ACC112 (cell line): ENCODE measurements at regions not wholly inside any gene's neighbourhood (a gene's known extent, or its start where the extent isn't known, plus 50 kb on each side); places are given as distances from the start of the nearest gene placed in this dataset.

Source experiments
- H2AFZ ChIP-seq: fragments of 200-600 bp; sonication (generic); one replicate; pipeline ENCODE4 v1.6.0; 2017; ENCODE audit warnings: antibody characterized with exemption, low read length; ENCODE audit not compliant: unreplicated experiment
- H3K27ac ChIP-seq: fragments of 200-600 bp; sonication (generic); 2 replicates; pipeline ENCODE4 v1.5.1; 2014; ENCODE audit warnings: low read depth, mild to moderate bottlenecking, antibody characterized with exemption, low read length, moderate library complexity
- H3K27me3 ChIP-seq: fragments of 200-600 bp; sonication (generic); 2 replicates; pipeline ENCODE4 v1.6.1; 2014; ENCODE audit warnings: mild to moderate bottlenecking, antibody characterized with exemption, low read length, moderate library complexity, mixed read lengths; ENCODE audit not compliant: insufficient read depth
- H3K36me3 ChIP-seq: fragments of 200-600 bp; sonication (generic); 2 replicates; pipeline ENCODE4 v1.6.1; 2016; ENCODE audit warnings: mild to moderate bottlenecking, antibody characterized with exemption, low read length, moderate library complexity, mixed read lengths; ENCODE audit not compliant: insufficient read depth
- H3K4me1 ChIP-seq: fragments of 200-600 bp; sonication (generic); one replicate; pipeline ENCODE4 v1.6.1; 2016; ENCODE audit warnings: low read length, mixed read lengths; ENCODE audit not compliant: insufficient read depth, unreplicated experiment, control insufficient read depth
- H3K4me3 ChIP-seq: fragments of 200-600 bp; sonication (generic); 2 replicates; pipeline ENCODE4 v1.5.1; 2014; ENCODE audit warnings: mild to moderate bottlenecking, low read depth, low read length
- H3K79me2 ChIP-seq: fragments of 200-600 bp; sonication (generic); one replicate; pipeline ENCODE4 v1.6.0; 2016; ENCODE audit warnings: low read length; ENCODE audit not compliant: control insufficient read depth, unreplicated experiment, insufficient read depth

DNA sequence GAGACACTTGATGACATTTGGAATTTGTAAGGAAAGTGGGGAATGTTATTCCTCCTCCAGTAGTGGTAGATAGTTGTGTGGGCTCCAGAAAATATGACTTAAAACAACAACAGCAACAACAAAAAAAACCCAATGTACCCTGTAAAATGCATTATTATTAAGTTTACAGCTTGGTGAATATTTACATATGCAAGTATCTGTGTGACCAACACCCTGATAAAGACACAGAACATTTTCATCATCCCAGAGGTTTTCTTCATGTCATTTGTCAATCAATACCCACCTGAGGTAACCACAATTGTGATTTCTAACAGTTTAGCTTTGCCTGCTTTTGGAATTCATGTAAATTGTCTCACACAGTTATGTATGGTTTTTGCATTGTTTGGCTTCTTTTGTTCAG is 152.1 kb upstream of the GRIK2 start:
- no peaks in the 10 kb centered on the region for H3K4me1 ChIP-seq
- no peaks in the 10 kb centered on the region for H3K27me3 ChIP-seq
- no peaks in the 10 kb centered on the region for H3K36me3 ChIP-seq
- H3K79me2 ChIP-seq, result no peaks in the 10 kb centered on the region
- H3K4me3 ChIP-seq, result no peak overlapping the region
- H3K27ac ChIP-seq, result no peak overlapping the region
- no peak overlapping the region for H2AFZ ChIP-seq

DNA sequence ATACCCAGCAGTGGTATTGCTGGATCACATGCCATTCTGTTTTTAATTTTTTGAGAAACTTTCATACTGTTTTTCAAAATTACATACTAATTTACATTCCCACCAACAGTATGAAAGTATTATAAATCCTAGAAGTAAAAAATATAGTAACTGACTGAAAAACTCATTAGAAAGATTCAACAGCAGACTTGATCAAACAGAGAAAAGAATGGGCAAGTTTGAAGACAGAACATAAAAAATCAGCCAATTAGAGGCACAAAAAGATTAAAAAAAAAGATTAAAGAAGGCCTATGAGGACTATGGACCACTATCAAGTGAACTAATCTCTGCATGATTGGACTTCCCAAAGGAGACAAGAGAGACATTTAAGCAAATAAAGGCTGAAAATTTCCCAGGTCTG is 144.0 kb upstream of the GRIK2 start:
- H3K27me3 ChIP-seq, result no peaks in the 10 kb centered on the region
- H3K36me3 ChIP-seq, result no peaks in the 10 kb centered on the region
- no peak overlapping the region for H2AFZ ChIP-seq
- H3K4me3 ChIP-seq, result no peak overlapping the region
- no peaks in the 10 kb centered on the region for H3K79me2 ChIP-seq
- no peaks in the 10 kb centered on the region for H3K4me1 ChIP-seq
- H3K27ac ChIP-seq, result no peak overlapping the region

DNA sequence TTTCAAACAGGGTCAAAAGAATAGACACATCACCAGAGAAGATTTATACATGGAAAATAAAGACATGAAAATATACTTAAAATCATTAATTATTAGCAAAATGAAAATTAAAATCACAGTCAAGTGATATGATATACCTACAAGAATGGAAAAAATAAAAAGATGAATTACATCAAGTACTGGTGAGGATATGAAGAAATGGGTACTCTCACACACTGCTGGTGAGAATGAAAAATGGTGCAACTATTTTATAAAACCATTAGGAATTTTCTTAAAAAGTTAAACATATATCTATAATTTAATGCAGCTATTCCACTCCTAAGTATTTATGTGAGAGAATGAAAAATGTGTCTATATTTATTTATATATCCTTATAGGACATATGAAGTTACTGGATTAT is 136.3 kb upstream of the GRIK2 start:
- H3K27ac ChIP-seq, result no peak overlapping the region
- H3K4me1 ChIP-seq, result no peaks in the 10 kb centered on the region
- H3K4me3 ChIP-seq, result no peak overlapping the region
- no peaks in the 10 kb centered on the region for H3K36me3 ChIP-seq
- no peaks in the 10 kb centered on the region for H3K79me2 ChIP-seq
- H2AFZ ChIP-seq, result no peak overlapping the region
- no peaks in the 10 kb centered on the region for H3K27me3 ChIP-seq

DNA sequence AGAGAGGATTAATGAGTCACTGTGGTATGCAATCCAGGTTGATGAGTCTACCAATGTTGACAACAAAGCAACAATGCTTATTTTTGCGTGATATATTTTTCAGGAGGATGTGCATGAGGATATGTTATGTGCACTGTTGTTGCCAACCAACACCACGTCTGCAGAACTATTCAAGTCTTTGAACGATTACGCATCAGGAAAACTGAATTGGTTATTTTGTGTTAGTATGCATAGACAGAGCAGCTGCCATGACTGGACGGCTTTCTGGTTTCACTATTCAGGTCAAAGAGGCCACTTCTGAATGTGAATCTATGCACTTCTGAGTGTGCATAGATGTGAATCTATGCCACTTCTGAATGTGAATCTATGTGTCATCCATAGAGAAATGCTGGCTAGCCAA is 134.0 kb upstream of the GRIK2 start:
- Histone ChIP-seq H3K4me3 (no peak overlapping the region), H3K79me2 (no peaks in the 10 kb centered on the region), H3K27me3 (no peaks in the 10 kb centered on the region), H3K36me3 (no peaks in the 10 kb centered on the region), H3K27ac (no peak overlapping the region), H3K4me1 (no peaks in the 10 kb centered on the region), H2AFZ (no peak overlapping the region)

DNA sequence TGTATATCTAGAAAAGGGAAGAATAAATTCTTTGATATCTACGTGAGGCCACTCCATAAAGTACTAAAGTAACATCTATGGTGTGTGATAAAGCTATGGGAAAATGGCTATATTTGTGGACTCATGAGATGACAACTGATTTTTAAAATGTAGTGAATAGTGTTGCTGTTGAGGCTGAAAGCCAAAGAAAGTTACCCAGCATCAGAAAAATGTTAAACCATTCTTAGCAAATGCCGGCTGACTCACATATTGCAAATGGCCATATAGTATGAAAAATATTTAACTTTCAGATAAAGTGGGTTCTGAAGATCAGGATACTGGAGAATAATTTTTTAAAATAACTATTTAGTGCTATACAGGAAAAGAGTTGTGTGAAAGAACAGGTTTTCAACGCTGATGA is 129.9 kb upstream of the GRIK2 start:
- Histone ChIP-seq H3K27ac (no peak overlapping the region), H3K79me2 (no peaks in the 10 kb centered on the region), H3K27me3 (no peaks in the 10 kb centered on the region), H2AFZ (no peak overlapping the region), H3K4me1 (no peaks in the 10 kb centered on the region), H3K36me3 (no peaks in the 10 kb centered on the region), H3K4me3 (no peak overlapping the region)

DNA sequence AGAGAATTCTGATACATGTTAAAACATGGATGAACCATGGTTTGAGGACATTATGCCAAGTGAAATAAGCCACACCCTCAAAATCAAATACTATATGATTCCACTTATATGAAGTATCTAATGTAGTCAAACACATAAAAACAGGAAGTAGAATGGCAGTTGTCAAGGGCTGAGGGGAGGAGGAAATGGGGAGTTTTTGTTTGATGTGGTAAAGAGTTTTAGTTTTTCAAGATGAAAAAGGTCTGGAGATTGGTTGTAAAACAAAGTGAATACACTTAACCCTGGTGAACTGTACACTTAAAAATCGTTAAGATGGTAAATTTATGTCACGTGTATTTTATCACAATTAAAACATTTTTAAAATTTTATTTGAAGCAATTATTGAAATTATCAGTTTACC is 127.4 kb upstream of the GRIK2 start:
- H3K4me1 ChIP-seq, result no peaks in the 10 kb centered on the region
- H3K27me3 ChIP-seq, result no peaks in the 10 kb centered on the region
- H3K4me3 ChIP-seq, result no peak overlapping the region
- no peak overlapping the region for H3K27ac ChIP-seq
- H2AFZ ChIP-seq, result no peak overlapping the region
- H3K79me2 ChIP-seq, result no peaks in the 10 kb centered on the region
- H3K36me3 ChIP-seq, result no peaks in the 10 kb centered on the region

DNA sequence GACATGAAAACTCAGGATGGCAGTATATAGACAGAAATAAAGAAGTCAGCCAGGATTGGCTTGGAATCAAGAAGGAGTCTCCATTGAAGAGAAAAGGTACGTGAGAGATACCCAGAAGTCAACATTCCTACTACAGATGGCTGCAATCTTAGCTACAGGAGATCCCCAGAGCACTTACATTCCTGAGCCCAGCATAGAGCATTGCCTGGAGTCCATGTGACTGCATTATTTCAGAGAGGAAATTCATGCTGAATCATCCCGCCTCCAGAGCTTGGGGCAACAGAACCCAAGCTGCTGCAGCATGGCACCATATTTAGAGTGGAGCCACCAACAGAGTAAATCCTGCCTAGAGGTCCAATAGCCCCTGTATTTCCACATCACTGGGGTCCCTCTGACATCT is 125.0 kb upstream of the GRIK2 start:
- no peak overlapping the region for H3K4me3 ChIP-seq
- H3K36me3 ChIP-seq, result no peaks in the 10 kb centered on the region
- H3K27me3 ChIP-seq, result no peaks in the 10 kb centered on the region
- H3K27ac ChIP-seq, result no peak overlapping the region
- H3K4me1 ChIP-seq, result no peaks in the 10 kb centered on the region
- H3K79me2 ChIP-seq, result no peaks in the 10 kb centered on the region
- no peak overlapping the region for H2AFZ ChIP-seq

DNA sequence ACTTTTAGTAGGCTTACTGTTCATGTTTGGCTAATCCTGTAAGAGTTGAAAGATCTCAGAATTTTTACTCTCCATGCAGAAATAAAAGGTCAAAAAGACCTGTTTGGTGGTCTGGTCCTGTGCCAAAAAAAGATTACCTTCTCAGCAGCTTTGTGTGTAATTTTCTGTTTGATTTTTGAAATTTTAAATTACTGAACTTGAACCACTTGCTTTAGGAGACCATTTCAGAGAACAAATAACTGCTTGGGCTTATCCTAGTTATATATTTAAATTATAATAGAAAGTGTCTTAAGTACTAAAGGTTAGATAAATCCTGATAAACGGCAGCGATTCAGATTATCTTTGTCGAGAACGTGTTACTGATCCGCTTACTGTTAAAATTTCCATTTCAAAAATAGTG is 118.3 kb upstream of the GRIK2 start:
- Histone ChIP-seq H3K36me3 (no peaks in the 10 kb centered on the region), H2AFZ (no peak overlapping the region), H3K4me3 (no peak overlapping the region), H3K27me3 (peaks cover 4% of the 10 kb centered on the region; the same call in 1 of the 2 replicates), H3K79me2 (no peaks in the 10 kb centered on the region), H3K27ac (no peak overlapping the region), H3K4me1 (no peaks in the 10 kb centered on the region)

DNA sequence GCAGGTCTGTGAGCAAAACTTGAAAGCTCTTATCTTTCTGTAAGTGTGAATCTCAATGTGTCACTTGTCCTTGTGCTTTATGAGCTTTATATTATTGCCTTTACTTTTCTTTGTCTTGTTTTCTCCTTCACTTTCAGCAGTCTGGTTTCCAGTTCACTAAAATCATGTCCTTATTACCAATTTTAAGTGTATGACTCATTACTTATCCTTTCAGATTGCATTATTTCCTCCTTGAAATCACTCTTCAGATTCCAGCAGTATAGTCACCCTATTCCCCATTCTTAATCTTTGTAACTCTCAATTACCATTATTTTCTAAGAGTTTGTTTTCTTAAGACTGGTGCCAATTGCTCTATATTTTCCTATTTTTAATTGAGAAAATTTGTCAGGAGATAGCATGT is 117.4 kb upstream of the GRIK2 start:
- Histone ChIP-seq H3K27me3 (peaks cover 4% of the 10 kb centered on the region; the same call in 1 of the 2 replicates), H3K4me1 (no peaks in the 10 kb centered on the region), H3K4me3 (no peak overlapping the region), H3K79me2 (no peaks in the 10 kb centered on the region), H2AFZ (no peak overlapping the region), H3K36me3 (no peaks in the 10 kb centered on the region), H3K27ac (no peak overlapping the region)

DNA sequence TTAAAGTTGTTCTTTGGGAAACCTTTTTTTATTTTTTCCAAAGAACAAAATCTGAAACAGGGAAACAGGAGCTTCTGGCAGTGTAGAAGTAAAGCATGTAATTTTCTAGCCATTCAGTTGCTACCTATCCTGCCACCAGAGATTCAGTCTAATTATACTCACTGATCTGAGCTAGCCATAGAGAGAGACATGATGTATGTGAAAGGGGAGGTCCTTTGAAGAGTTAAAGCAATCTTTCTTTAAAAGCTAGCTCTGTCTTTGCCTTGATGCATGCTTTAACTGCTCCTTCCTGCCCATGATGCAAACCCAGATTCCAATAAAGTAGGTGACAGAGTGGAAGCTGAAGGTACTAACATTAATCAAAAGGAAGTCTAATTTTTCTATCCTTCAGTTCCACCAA is 114.1 kb upstream of the GRIK2 start:
- Histone ChIP-seq H3K36me3 (no peaks in the 10 kb centered on the region), H2AFZ (no peak overlapping the region), H3K27me3 (peaks cover 4% of the 10 kb centered on the region; the same call in 1 of the 2 replicates), H3K4me3 (no peak overlapping the region), H3K4me1 (no peaks in the 10 kb centered on the region), H3K27ac (no peak overlapping the region), H3K79me2 (no peaks in the 10 kb centered on the region)

DNA sequence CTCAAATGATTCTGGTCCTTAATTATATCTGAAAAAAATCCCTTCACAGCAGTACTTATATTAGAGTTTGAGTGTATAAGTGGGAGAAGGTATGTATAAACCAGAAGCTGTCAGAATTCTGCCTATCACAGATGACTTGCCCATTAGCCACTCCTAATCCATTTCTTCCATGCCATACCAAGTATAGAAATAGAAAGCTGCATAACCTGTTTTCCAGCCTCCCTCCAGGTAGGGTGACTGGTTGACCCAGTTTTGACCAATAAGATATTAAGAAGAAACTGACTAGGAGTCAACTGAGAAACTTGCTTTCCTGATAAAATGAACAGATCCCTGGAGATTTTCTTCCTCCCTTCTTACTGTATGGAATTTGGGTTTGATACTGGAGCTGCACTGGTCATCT is 112.2 kb upstream of the GRIK2 start:
- Histone ChIP-seq H3K27ac (no peak overlapping the region), H3K27me3 (peaks cover 4% of the 10 kb centered on the region; the same call in 1 of the 2 replicates), H3K79me2 (no peaks in the 10 kb centered on the region), H3K4me3 (no peak overlapping the region), H3K36me3 (no peaks in the 10 kb centered on the region), H3K4me1 (no peaks in the 10 kb centered on the region), H2AFZ (no peak overlapping the region)

DNA sequence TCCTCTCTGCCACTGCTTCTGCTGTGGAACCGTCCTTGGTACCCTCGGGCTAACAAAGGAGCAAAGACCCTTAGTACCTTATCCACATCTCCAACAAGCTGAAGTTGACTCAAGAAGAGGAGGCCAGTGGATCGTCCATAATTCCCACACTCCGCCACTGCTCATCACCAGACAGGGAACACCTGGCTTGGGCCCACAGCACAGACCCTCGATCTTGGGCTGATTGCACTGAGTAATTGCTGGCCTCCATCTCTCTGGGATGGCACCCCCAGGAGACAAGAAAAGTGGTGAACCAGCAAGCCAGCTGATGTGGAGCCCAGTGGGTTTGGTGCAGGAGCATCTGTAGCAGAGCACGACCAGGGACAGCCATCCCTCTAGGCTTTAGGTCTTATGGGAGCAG is 109.4 kb upstream of the GRIK2 start:
- H3K4me1 ChIP-seq, result no peaks in the 10 kb centered on the region
- H3K4me3 ChIP-seq, result no peak overlapping the region
- no peaks in the 10 kb centered on the region for H3K36me3 ChIP-seq
- no peak overlapping the region for H2AFZ ChIP-seq
- H3K79me2 ChIP-seq, result no peaks in the 10 kb centered on the region
- H3K27me3 ChIP-seq, result no peaks in the 10 kb centered on the region
- no peak overlapping the region for H3K27ac ChIP-seq
